A673 (cell line): ENCODE measurements at regions not wholly inside any gene's neighbourhood (a gene's known extent, or its start where the extent isn't known, plus 50 kb on each side); places are given as distances from the start of the nearest gene placed in this dataset.

Experiments used
- BruUV-seq: library from RNA; stranded (reverse); fragments of 400-500 nt; replicated peaks from 2 replicates; lab custom pipeline; 2021; lab: Mats Ljungman, UMichigan
- CTCF ChIA-PET: fragments of 300-600 bp; sonication (Branson Sonifier 250); formaldehyde crosslinking; loops from one replicate; lab custom pipeline; 2022; ENCODE audit warnings: antibody characterized with exemption; lab: Charles Lee
- POLR2A ChIA-PET: fragments of 300-600 bp; sonication (Branson Sonifier 250); formaldehyde crosslinking; loops from one replicate; lab custom pipeline; 2022; ENCODE audit warnings: antibody characterized with exemption; ENCODE audit not compliant: low non-redundant PET; lab: Charles Lee
- DNase-seq: peaks from one replicate; pipeline ENCODE4 v3.0.0-alpha.2; 2015; ENCODE audit warnings: low spot score
- H3K27ac ChIP-seq: fragments of 200-600 bp; sonication (generic); 2 replicates; pipeline ENCODE4 v1.5.1; 2016; ENCODE audit warnings: mixed run types, low read depth, mild to moderate bottlenecking, mixed read lengths, antibody characterized with exemption, low read length; ENCODE audit not compliant: poor library complexity, severe bottlenecking
- H3K27me3 ChIP-seq: fragments of 200-600 bp; sonication (generic); replicated peaks from 2 replicates; pipeline ENCODE4 v1.6.1; 2017; ENCODE audit warnings: mixed run types, low read depth, mild to moderate bottlenecking, mixed read lengths, antibody characterized with exemption, low read length; ENCODE audit not compliant: insufficient read depth, poor library complexity
- H3K36me3 ChIP-seq: fragments of 200-600 bp; sonication (generic); 2 replicates; pipeline ENCODE4 v1.6.1; 2016; ENCODE audit warnings: mixed run types, mild to moderate bottlenecking, mixed read lengths, antibody characterized with exemption, low read length; ENCODE audit not compliant: insufficient read depth, poor library complexity, severe bottlenecking
- H3K4me1 ChIP-seq: fragments of 200-600 bp; sonication (generic); 2 replicates; pipeline ENCODE4 v1.6.1; 2017; ENCODE audit warnings: mixed run types, mild to moderate bottlenecking, mixed read lengths, antibody characterized with exemption, low read length; ENCODE audit not compliant: insufficient read depth, poor library complexity, severe bottlenecking
- H3K4me3 ChIP-seq: fragments of 200-600 bp; sonication (generic); 2 replicates; pipeline ENCODE4 v1.5.1; 2016; ENCODE audit warnings: low read depth, mixed run types, mild to moderate bottlenecking, mixed read lengths, low read length; ENCODE audit not compliant: poor library complexity, severe bottlenecking
- H3K9me3 ChIP-seq: fragments of 200-600 bp; sonication (generic); 2 replicates; pipeline ENCODE4 v1.6.1; 2016; ENCODE audit warnings: mixed run types, low read depth, mild to moderate bottlenecking, mixed read lengths, antibody characterized with exemption, low read length; ENCODE audit not compliant: poor library complexity, severe bottlenecking
- CTCF ChIP-seq: fragments of 300-800, 200-600 bp; sonication (generic); conservative IDR thresholded peaks from 2 replicates; pipeline ENCODE4 v1.5.1; 2017; ENCODE audit warnings: low read depth, mild to moderate bottlenecking, antibody characterized with exemption, low read length, moderate library complexity, mixed read lengths
- EZH2 ChIP-seq: fragments of 200-600 bp; sonication (generic); IDR thresholded peaks from 2 replicates; pipeline ENCODE4 v1.6.1; 2017; ENCODE audit warnings: borderline replicate concordance, low read depth, mild to moderate bottlenecking, mixed read lengths, antibody characterized with exemption, low read length; ENCODE audit not compliant: poor library complexity, severe bottlenecking
- intact Hi-C: fragments of 100-400 bp; cut with micrococcal nuclease; formaldehyde crosslinking; loops from one replicate; pipeline ENCODE4 v1.10.0; 2022; ENCODE audit not compliant: unreplicated experiment

GRCh38 chr15:25947323-25948314, 84.5 kb upstream of the ATP10A start:
- peak; percentile 50 for DNase-seq
- Histone ChIP-seq H3K9me3 (peaks cover 10% of the 10 kb centered on the region), H3K27ac (no peak overlapping the region), H3K36me3 (no peaks in the 10 kb centered on the region), H3K4me3 (no peak overlapping the region), H3K4me1 (no peaks in the 10 kb centered on the region), H3K27me3 (no peaks in the 10 kb centered on the region)
- ChIA-PET POLR2A (no interaction called here), CTCF (no interaction called here)
- BruUV-seq, result no TSS peak
- no peak for TF ChIP-seq CTCF
- TF ChIP-seq EZH2, result no peak
- intact Hi-C loops, result no loop called here

GRCh38 chr15:25946241-25946805, 83.2 kb upstream of the ATP10A start:
- no peaks in the 10 kb centered on the region for H3K4me1 ChIP-seq
- no peak for TF ChIP-seq CTCF
- no peak for TF ChIP-seq EZH2
- no peak overlapping the region for H3K4me3 ChIP-seq
- no peaks in the 10 kb centered on the region for H3K36me3 ChIP-seq
- peaks cover 15% of the 10 kb centered on the region for H3K9me3 ChIP-seq
- CTCF ChIA-PET, result no interaction called here
- no peak for DNase-seq
- BruUV-seq, result no TSS peak
- no peak overlapping the region for H3K27ac ChIP-seq
- intact Hi-C loops, result no loop called here
- no peaks in the 10 kb centered on the region for H3K27me3 ChIP-seq
- POLR2A ChIA-PET, result no interaction called here

GRCh38 chr15:25944386-25944785, 81.3 kb upstream of the ATP10A start:
- POLR2A ChIA-PET, result no interaction called here

More at GRCh38 chr15:25944386-25944785, 81.3 kb upstream of the ATP10A start:
- Histone ChIP-seq H3K4me3 (no peak overlapping the region), H3K27ac (no peak overlapping the region), H3K9me3 (peaks cover 15% of the 10 kb centered on the region), H3K27me3 (no peaks in the 10 kb centered on the region), H3K4me1 (no peaks in the 10 kb centered on the region), H3K36me3 (no peaks in the 10 kb centered on the region)
- BruUV-seq, result no TSS peak
- intact Hi-C loops, result no loop called here
- CTCF ChIA-PET, result no interaction called here
- TF ChIP-seq EZH2, result no peak
- TF ChIP-seq CTCF, result no peak
- no peak for DNase-seq
